NB4 (cell line): ENCODE measurements at regions not wholly inside any gene's neighbourhood (a gene's known extent, or its start where the extent isn't known, plus 50 kb on each side); places are given as distances from the start of the nearest gene placed in this dataset.

ENCODE experiments used
- POLR2A ChIP-seq: IDR thresholded peaks from 2 replicates; pipeline ENCODE4 v1.6.1; 2011; ENCODE audit warnings: mild to moderate bottlenecking; ENCODE audit not compliant: insufficient read length; ENCODE audit errors: extremely low read depth
- TF ChIP-seq, protein P1 (sequence below): IDR thresholded peaks from one replicate; pipeline ENCODE4 v1.5.1; 2012; ENCODE audit warnings: low read depth, low read length

DNA sequence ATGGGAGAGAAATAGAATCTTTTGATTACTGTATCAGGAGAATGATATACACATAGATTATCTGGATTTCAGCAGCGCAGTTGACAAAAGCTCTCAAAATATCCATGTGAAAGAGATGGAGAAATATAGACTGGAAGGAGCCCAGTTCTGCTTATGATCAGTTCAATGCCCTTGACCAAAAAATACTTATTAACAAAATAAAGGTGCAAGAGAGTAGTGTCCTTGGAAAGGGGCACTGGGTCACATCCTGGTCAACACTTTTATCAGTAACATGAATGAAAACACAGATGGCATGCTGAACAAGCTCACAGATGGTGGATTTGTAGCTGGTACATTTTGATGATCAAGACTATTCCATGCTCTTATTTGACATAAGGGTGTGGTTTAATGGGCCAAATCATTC is 63.9 kb upstream of the PLEKHG1 start:
- TF ChIP-seq, protein P1, sequence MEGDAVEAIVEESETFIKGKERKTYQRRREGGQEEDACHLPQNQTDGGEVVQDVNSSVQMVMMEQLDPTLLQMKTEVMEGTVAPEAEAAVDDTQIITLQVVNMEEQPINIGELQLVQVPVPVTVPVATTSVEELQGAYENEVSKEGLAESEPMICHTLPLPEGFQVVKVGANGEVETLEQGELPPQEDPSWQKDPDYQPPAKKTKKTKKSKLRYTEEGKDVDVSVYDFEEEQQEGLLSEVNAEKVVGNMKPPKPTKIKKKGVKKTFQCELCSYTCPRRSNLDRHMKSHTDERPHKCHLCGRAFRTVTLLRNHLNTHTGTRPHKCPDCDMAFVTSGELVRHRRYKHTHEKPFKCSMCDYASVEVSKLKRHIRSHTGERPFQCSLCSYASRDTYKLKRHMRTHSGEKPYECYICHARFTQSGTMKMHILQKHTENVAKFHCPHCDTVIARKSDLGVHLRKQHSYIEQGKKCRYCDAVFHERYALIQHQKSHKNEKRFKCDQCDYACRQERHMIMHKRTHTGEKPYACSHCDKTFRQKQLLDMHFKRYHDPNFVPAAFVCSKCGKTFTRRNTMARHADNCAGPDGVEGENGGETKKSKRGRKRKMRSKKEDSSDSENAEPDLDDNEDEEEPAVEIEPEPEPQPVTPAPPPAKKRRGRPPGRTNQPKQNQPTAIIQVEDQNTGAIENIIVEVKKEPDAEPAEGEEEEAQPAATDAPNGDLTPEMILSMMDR, result no peak
- no peak for TF ChIP-seq POLR2A
